Hematopoietic multipotent progenitor cell treated with erythropoietin and hydrocortisone succinate and interleukin-3 and kit ligand, for 15 days (in vitro differentiated cells): ENCODE measurements at regions not wholly inside any gene's neighbourhood (a gene's known extent, or its start where the extent isn't known, plus 50 kb on each side); places are given as distances from the start of the nearest gene placed in this dataset.

Source experiments
- DNase-seq: peaks from one replicate; pipeline ENCODE4 v3.0.0-alpha.2; 2015; ENCODE audit warnings: low spot score

DNA sequence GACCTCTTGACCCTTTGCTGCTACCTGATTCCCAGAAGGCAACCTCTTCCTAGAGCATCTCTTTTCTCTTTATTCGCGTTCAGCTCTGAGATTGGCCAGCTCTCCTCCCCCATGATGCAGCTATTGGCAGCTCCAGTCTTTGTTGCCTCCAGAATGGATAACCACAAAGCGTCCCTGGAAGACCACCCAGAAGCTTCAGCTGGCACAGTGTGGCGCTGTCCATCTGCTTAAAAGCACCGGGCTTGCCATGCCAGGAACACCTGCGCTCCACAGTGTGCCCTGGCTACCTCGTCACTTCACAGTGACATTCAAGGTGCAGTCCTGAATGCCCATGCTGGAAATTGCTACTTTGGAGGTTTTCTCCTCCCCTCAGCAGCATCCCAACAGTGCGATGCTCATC, 353.9 kb downstream of the LMO4 start:
- no peak for DNase-seq

DNA sequence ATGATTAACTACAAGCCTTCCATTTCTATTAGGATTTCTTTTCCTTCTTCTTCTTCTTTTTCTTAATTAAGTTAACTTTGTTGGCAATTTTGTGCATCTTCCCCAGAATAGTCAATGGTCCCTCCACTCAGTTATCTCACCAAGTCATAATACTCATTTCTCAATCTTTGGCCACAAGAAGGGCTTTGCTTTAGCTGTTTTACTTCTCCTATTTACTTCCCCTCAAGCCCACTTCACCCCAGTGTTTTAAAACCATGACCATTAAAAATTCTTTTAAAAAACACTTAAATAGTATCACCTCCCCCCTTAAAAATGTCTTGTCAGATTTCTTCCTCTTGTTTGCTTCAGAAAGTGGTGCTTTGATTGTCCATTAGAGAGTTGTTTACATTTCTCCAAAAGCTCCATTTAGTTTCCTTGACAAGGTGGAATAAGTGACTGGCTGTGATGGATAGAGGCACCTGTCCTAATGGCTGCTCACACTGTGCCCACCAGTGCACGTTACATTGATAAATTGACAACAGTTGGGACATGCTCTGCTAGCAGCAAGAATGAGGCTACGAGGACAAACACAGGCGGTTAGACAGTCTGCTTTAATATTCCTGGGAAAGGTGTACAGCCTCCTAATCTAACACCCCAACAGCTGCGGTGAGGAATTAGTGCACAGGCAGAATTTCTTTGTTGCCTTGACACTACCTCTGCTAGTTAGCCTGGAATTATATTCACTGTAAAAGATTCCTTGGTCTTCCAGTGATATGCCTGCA, 354.7 kb downstream of the LMO4 start:
- no peak for DNase-seq

DNA sequence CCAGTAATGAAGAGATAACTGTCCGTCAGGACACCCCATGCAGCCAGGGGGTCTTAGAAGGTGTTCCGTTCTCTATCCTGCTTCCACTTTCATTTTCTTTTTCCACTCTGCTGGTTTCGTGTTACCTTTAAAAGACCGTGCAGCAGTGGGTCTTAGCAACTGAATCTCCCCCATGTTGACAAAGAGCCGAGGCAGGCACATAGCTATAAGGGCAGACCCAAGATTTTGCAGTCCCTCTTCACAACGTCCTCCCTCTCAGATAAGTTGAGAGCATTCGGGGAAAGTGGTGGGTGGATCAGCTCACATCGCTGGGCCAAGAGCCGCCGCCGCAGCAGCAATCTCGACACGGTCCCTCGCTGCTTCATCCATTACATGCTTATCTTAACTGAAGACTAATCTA, 355.5 kb downstream of the LMO4 start:
- no peak for DNase-seq

DNA sequence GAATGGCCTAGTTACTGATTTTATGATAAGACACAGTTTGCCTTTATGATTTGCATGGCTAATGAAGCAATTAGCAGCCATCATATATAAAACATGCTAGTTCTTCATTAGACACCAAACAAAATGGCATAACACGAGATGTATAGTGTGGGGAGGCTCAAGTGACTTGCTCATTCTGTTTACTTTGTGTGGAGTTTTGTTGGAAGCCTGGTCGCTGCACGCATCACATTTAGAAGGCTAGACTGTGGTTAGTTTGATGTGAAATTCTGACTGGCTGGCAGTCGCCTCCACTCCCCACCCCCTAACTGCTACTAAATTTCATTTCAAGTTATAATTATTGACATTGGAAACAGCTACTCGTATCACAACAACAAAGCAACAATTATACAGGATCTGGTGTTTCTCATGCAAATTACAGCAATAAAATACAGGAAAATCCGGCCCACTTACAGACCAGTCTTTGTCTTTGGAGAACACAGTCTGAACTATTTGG, 356.1 kb downstream of the LMO4 start:
- no peak for DNase-seq

DNA sequence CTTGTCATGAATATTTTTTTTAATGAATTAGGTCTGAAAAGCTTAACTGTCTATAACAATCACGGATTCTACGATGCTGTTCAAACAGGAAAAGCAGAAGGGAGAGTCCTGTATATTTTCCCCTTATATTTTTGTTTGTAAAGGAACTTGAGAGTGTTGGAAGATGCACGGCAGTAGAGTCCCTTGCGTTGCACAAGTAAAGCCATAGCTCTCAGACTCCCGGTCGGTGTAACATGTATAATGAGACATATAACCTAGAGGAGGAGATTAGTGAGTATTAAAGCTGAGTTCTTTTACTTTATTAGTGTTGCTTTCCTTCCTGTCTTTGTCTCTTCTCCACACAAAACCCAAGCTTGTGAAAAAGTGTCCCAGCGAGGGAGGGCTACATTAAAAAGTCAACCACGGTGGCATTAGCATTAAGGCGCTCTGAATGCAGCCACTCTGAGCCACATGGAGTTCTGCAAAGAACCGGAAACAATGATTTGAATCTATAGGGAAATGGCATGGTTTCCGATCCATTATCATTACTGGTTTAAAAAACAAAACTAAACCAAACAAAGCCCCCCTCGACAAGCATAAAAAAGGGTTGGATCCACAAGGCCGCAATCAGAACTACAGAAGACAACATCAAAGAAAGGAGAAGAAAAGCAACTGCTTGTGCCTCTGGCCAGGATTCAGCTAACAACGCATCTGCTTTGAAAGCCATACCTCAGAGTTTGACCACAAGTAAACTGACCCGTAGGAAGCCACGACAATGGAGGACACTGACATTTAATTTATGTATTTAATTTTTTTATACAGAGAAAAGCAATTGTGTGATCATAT, 356.8 kb downstream of the LMO4 start:
- no peak for DNase-seq

DNA sequence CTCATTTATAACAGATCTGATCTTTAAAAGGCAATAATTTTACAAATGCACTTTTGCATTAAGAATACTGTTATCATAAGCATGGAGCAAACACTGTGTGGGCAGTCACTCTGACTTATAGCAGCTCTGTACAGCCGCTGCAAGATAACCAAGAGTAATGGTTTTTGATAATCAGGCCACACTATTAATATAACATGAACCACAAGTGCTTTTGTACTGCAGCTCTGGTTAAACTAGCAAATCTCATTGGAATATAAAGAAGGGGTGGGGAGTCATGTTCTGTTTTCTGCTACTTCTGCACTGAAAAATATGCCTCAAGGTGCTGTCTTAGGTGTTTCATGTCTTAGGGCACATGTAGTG, 357.4 kb downstream of the LMO4 start:
- no peak for DNase-seq

DNA sequence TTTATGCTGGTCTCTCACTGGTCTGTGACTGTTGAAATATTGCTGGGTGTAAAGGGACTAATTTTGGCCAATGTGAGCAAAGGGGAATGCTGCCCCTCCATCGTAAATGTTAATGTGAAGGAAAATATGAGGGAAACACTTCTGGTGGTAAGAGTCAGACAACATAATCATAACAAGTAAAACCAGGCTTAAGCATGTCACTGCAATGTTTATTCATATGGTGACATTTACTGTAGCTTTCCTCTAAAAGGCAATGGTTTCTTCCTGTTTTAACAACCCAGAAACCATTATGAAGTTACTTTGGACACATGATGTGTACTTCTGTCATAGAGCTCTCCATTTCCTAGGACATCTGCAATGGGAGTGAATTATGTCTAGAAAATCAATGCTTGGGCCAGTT, 358.0 kb downstream of the LMO4 start:
- no peak for DNase-seq

DNA sequence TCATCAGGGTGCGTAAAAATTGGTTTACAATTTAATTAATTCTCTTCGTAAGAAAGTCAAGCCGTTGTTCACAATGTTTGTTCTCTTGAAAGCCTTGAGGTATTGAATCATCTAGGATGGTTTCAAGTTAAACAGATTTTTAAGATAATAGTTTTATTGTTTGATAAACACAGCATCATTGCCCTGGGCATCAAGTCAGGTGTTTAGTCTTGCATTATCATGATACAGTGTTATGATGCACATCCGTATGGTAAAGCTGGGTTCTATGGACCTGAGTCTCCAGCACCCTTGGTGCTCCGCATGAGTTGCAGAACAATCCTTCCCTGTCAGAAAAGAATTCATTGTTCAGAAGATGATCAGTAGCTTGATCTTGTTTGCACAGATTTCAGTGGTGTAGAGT, 359.5 kb downstream of the LMO4 start:
- DNase-seq = no peak

DNA sequence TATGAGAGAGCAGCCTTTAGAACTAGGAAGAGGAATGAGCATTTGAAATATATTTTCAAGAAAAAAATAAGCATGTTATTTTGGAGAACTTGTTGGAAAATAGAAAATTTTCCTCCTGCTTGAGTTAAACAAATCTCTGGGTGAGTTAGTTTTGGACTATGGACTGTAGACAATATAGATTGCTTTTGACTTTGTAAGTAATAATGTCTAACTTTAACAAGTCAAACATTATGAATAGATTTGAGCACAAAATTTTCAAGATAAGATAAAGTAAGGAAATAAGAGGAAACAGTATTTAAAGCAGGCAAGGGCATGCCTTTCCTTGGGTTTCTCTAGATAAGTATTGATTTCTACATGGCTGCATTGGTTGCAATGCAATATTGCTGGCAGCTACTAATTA, 360.8 kb downstream of the LMO4 start:
- no peak for DNase-seq

DNA sequence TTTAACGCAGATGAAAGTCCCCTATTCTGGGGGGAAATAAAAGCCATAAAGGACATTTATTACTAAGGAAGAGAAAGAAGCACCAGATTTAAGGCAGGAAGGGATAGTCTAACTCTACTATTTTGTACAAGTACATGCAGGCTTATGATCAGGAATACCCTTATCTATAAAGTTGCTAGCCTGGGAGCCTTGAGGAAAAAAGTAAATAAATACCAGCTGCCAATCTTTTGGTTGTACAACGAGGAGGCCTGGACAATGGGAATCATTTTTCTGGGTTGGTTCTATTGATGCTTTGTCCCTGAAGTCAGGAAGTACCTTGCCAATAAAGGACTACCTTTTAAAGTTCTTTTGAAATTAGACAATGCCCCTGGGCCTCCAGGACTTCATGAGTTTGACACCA, 367.8 kb downstream of the LMO4 start:
- DNase-seq = no peak

DNA sequence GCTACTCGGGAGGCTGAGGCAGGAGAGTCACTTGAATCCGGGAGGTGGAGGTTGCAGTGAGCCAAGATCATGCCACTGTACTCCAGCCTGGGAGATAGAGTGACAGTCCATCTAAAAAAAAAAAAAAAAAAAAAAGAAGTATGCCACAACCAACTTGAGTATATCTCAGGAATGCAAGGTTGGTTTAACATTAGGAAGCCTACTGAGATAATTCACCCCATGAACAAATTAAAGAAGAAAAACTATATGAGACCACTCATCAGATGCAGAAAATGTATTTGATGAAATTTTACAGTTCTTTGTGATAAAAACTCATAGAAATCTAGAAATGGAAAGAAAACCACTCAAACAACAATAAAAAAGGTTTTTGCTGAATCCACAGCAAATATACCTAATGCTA, 373.8 kb downstream of the LMO4 start:
- DNase-seq = no peak

DNA sequence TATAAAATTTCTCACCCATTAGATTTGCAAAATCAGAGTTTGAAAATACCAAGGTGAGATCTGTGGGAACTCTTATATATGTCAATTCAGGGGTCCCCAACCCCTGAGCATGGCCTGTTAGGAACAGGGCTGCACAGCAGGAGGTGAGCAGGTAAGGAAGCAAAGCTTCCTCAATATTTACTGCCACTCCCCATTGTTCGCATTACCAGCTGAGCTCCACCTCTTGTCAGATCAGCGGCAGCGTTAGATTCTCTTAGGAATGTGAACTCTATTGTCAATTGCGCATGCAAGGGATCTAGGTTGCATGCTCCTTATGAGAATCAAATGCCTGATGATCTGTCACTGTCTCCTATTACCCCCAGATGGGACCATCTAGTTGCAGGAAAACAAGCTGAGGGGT, 376.6 kb downstream of the LMO4 start:
- DNase-seq = no peak

DNA sequence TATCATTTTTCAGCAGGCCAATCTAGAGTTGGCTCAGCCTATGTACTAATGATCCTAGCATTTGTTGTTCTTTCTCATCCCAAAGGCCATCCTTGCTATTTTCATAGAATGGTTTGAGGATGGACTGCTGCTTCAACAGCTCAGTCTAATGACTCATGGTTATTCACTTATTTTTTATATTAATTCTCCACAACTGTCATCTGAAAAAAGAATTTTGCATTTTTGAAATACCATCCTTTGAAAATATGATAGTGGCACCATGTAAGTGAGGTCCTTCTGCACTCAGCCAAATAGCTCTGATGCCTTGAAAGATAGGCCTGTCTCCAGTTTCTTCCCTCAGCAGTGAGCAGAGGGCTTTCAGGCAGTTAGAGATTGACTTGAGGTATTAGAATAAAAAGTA, 377.5 kb downstream of the LMO4 start:
- no peak for DNase-seq

DNA sequence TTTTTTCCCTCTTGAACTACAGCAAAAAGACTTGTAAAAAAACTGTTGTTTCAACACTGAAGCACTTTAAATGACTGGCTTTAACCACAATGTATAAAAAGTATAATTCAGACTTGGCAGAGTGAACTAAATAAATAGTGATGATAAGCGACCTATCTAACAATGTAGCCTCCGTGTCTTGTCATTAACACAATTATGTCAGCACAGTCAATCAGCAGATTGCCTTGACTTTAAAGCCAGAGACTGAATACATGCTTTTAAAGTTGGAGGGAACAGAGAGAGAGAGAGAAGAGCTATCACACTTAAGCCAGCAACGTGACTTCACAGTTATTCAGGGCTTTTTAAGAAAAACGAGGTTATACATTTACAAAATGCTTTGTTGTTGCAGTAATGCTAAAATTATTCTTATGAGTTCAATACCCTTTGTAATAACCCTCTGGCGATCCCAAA, 378.1 kb downstream of the LMO4 start:
- no peak for DNase-seq

DNA sequence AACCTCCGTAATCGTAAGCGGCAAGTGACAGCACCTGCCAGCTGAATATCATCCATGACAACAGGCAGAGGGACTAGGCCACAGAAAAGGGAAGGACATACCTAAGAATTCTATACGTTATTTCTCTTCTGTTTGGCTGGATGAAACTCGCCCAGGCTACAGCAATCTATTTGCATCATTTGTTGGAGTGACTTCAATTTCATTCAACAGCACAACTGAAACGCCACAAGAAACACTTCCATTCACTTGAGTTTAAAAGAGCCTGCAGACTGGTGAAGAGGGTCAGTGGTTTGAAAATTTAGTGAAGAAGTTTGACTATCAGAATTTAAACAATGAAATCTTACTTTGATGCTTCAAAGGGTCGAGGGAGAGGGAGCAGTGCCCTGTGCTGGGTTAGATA, 378.7 kb downstream of the LMO4 start:
- DNase-seq = no peak

DNA sequence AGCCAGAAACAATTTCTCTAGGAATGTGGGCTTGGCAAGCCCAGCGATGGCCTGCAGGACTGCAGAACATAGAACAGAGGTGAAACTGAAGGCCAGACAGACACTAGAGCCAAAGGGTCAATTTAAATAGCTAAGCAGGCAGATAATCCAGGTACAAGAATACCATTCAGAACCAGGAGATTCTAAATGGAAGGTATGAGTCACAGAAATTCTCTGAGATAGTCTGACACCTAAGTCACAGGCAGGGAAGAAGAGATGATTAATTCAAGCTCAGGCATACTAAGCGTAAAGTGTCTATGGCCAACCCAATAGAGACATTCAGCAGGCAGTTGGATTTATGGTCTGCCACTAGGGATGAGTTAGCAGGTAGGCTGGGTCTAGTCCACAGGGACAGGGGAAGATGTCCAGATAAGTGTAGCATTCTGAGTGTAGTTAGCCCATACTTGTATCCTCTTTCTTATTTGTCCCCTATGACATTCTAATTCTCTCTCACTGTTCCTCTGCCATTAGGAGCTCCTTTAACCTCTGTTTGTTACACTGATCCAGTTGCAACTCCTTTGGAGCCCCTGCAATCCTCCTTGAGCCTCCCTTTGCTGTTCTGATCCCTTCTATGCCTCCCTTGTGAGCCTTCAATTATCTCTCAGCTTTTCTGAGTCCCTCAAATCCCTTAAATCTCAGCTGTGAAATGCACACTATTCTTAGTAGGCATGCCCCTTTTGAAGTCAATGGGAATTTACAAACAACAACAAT, 383.8 kb downstream of the LMO4 start:
- no peak for DNase-seq

DNA sequence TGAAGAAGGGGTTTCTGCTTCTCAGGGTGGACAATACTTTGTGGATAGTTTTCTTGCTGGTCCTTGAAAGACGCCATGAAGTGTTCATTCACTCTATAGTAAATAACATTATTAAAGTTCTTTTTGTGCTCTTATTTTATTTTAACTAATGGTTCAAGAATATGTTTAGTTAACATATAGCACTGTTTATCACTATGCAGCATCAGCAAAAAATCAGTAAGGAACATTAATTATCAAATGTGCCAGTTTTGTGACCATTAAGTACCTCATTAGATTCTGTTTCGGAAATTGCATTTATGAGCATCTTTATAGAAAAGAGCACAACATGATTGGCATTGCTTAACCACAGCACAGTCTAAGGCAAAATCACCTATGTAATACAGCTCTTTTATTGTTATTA, 385.6 kb downstream of the LMO4 start:
- no peak for DNase-seq

DNA sequence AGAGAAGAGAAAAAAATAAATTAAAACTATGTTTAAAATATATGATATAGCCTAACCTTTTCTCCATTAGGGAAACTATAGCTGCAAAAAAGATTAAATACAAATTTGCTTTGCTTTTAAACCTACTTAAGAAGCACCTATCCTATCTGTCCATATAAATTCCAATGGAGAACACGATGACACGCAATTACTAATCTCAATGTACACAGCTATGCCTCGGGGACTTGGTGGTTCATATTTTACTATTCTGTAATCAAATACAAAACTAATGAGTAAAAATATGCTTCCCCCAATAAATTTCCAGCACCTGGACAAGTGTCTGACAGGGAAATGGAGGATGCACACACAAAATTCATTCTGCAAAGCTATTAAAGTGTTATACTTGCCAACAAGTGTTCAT, 386.4 kb downstream of the LMO4 start:
- DNase-seq = no peak

DNA sequence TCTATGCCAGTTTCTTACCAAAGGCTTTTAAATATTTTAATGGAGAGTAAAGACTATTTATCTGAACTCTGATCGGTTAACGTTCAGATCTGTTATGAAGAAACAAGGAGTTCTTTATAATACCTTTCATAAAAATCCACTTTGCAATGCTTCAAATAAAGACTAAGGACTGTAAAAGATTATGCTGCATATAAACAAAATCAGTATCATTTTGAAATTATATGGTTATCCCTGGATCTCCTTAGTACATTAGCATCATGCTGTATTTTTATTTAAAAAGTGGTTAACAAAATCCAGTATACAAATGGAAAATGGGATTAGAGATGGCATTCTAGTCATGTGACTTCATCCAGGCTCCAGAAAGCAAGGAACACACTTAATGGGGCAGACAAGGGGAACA, 386.8 kb downstream of the LMO4 start:
- DNase-seq = no peak

DNA sequence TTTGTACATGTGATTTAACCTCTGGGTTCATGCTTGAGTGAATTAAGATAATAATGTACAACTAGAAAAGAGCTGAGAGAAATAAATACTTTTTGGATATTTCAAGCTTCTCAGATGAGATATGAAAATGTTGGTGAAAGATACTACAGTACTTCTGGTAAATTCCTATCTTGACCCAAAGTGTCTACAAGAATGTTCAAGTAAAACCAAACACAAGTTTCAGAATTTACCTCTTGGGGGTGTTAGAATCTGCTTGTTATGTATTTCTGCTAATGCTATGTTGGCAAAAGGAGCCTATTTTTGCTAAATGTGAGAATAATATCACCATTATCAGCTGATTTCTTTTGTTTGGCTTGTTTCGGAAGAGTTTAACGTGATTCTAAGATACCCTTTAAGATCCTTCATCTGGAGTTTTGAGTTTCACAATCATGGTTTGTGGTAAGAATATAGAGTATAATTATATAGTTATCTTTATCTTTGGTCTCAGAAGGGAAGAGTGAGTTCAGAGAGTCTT, 388.5 kb downstream of the LMO4 start:
- no peak for DNase-seq

DNA sequence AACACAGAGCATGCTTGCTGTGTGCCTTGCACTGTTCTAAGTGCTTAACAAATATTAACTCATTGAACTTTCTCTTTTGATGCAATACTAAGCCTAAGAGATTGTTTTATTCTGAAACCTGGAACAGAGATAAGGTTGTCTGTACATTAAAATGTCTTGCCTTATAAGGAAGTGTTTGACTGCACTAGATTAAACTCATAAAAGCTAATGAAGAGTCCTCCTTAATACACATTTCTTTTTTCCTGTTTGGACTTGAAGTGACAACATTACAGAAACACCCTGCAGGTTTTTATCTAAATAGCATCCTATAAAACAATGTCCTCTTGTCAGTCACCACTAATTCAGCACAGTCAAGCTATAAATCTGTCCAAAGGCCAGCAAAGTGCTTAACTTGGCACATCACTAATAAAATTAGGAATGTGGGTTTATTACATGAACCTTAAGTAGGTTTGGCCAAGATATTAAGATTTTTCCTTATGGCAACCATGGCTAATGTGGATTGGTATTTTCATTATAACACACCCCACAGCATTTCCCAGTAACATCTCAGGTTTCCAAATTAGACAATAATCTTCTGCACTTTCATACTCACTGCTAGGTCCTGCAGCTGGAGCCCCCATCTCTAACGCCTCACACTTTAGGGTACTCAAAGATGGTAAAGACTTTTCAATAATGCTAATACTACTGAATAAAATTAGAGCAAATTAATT, 389.7 kb downstream of the LMO4 start:
- DNase-seq = no peak

DNA sequence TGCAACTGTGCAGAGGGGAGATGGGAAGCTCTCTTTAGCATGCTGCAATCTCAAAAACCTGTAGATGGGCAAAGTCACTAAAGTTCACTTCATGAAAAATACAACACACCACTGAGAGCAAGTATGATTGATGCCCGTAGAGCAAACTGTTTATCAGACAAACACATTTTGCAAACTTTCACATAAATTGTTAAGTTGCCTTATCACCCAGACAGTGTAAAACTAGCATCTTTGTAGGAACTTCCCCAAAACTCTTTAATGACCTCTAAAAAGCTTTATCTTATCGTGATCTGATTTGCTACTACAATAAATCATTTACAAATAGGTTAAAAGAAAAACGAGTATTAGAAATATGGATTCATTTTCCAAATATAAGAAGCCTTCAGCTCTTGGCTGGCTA, 391.0 kb downstream of the LMO4 start:
- no peak for DNase-seq
